CD4-positive, alpha-beta memory T cell (primary cell): ENCODE measurements at regions not wholly inside any gene's neighbourhood (a gene's known extent, or its start where the extent isn't known, plus 50 kb on each side); places are given as distances from the start of the nearest gene placed in this dataset.

Experiments used
- CTCF ChIA-PET: fragments of 350-600 bp; sonication (Branson Sonifier 250); formaldehyde crosslinking; loops from one replicate; lab custom pipeline; 2021; ENCODE audit warnings: inconsistent platforms; ENCODE audit not compliant: partially characterized antibody; lab: Charles Lee
- POLR2A ChIA-PET: fragments of 350-600 bp; sonication (Branson Sonifier 250); formaldehyde crosslinking; loops from one replicate; lab custom pipeline; 2021; ENCODE audit not compliant: partially characterized antibody; lab: Charles Lee
- DNase-seq, 5 donors: peaks; one replicate each; pipeline versions ENCODE4 v3.0.0 to v3.0.0-alpha.2; 2020 to 2022; ENCODE audit warnings: mixed read lengths in 1 of 5
- H3K27ac ChIP-seq: one replicate; pipeline ENCODE4 v1.7.0; 2013; ENCODE audit warnings: low read depth, low read length
- H3K27me3 ChIP-seq: 2 replicates; pipeline ENCODE4 v1.7.0; 2013; ENCODE audit warnings: mild to moderate bottlenecking, low read length, moderate library complexity; ENCODE audit not compliant: insufficient read depth
- H3K36me3 ChIP-seq: 2 replicates; pipeline ENCODE4 v1.7.0; 2013; ENCODE audit warnings: mild to moderate bottlenecking, low read length, moderate library complexity; ENCODE audit not compliant: insufficient read depth
- H3K4me1 ChIP-seq: 2 replicates; pipeline ENCODE4 v1.7.0; 2013; ENCODE audit warnings: mild to moderate bottlenecking, low read length, moderate library complexity; ENCODE audit not compliant: insufficient read depth
- H3K4me3 ChIP-seq, 2 donors: one replicate each; pipeline ENCODE4 v1.7.0; 2013; ENCODE audit warnings: low read length in 2 of 2, mild to moderate bottlenecking in 1 of 2
- H3K9me3 ChIP-seq, 2 donors: one replicate each; pipeline ENCODE4 v1.7.0; 2013; ENCODE audit warnings: low read length in 2 of 2, control low read depth in 1 of 2; ENCODE audit not compliant: control insufficient read depth in 1 of 2
- H3K27ac Mint-ChIP-seq, 7 donors: one replicate each; pipeline ENCODE4 v1.8.0; 2020 to 2021; ENCODE audit warnings: mixed read lengths in 7 of 7, mild to moderate bottlenecking in 6 of 7, inconsistent platforms in 3 of 7, moderate library complexity in 3 of 7
- H3K27me3 Mint-ChIP-seq, 2 donors: one replicate each; pipeline ENCODE4 v1.8.0; 2020 to 2021; ENCODE audit warnings: mixed read lengths in 2 of 2
- H3K36me3 Mint-ChIP-seq, 2 donors: one replicate each; pipeline ENCODE4 v1.8.0; 2020 to 2021; ENCODE audit warnings: mixed read lengths in 2 of 2, inconsistent platforms in 1 of 2, mild to moderate bottlenecking in 1 of 2
- H3K4me1 Mint-ChIP-seq, 4 donors: one replicate each; pipeline ENCODE4 v1.8.0; 2020 to 2021; ENCODE audit warnings: mixed read lengths in 4 of 4, mild to moderate bottlenecking in 1 of 4
- H3K4me3 Mint-ChIP-seq, 8 donors: one replicate each; pipeline ENCODE4 v1.8.0; 2020 to 2021; ENCODE audit warnings: mixed read lengths in 8 of 8, mild to moderate bottlenecking in 7 of 8, moderate library complexity in 6 of 8, inconsistent platforms in 3 of 8
- H3K9me3 Mint-ChIP-seq, 8 donors: one replicate each; pipeline ENCODE4 v1.8.0; 2020 to 2021; ENCODE audit warnings: mixed read lengths in 8 of 8, mild to moderate bottlenecking in 5 of 8, inconsistent platforms in 3 of 8, moderate library complexity in 1 of 8
- intact Hi-C: fragments of 100-400 bp; cut with micrococcal nuclease; formaldehyde crosslinking; loops from one replicate; pipeline ENCODE4 v1.15.1; 2023

DNA sequence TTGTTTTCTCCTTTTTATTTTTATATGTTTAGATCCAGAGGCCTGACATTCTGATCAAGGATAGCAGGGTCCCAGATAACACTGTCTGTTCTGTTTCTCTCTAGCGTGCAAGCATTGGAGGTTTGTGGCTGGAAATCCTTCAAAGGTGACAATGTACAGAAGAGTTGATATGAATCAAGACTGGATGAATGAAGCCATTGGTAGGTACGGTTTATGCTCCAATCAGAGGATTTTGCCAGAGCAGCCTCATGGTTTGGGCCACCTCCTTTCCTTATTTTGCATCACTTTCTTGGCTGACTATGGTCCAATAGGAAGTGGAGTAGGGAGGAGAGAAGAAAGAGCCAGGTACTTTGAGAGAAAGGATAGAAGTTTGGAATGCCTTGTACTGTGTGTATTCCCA is 484.8 kb upstream of the JAG1 start:
- H3K36me3 ChIP-seq = no peaks in the 10 kb centered on the region
- H3K4me3 Mint-ChIP-seq = no peak overlapping the region
- DNase-seq = no peak
- H3K27me3 Mint-ChIP-seq = no peaks in the 10 kb centered on the region
- H3K36me3 Mint-ChIP-seq = no peaks in the 10 kb centered on the region
- H3K27ac ChIP-seq = no peak overlapping the region
- no peak overlapping the region for H3K27ac Mint-ChIP-seq
- peaks cover 0 to 4% (median 0%) of the 10 kb centered on the region in 8 donors for H3K9me3 Mint-ChIP-seq
- H3K9me3 ChIP-seq = no peaks in the 10 kb centered on the region
- intact Hi-C loops = no loop called here
- ChIA-PET CTCF (no interaction called here), POLR2A (no interaction called here)
- no peak overlapping the region for H3K4me3 ChIP-seq
- no peaks in the 10 kb centered on the region for H3K4me1 Mint-ChIP-seq
- H3K27me3 ChIP-seq = no peaks in the 10 kb centered on the region
- no peaks in the 10 kb centered on the region for H3K4me1 ChIP-seq

DNA sequence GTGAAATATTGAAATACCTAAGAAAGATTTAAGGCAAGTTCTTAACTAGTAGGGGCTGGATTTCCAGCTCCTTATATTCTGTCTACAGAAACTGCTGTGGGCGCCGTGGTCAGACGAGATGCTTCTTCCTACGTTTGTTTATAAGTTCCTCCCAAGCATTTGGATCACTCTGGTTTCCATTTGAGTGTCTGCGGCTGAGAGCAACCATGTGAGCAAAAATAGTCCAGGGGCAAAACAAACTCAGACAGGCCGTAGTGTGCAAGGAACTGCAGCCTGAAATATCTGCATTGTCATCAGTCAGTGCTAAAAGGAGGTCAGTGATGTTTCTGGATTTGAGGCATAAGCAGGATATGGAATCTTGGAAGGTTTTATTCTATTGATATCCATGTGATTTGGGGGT is 485.9 kb upstream of the JAG1 start:
- Histone ChIP-seq H3K27ac (no peak overlapping the region), H3K36me3 (no peaks in the 10 kb centered on the region), H3K9me3 (no peaks in the 10 kb centered on the region), H3K4me1 (no peaks in the 10 kb centered on the region), H3K27me3 (no peaks in the 10 kb centered on the region), H3K4me3 (no peak overlapping the region)
- intact Hi-C loops = no loop called here
- no peak for DNase-seq
- no peaks in the 10 kb centered on the region for H3K4me1 Mint-ChIP-seq
- no peaks in the 10 kb centered on the region for H3K36me3 Mint-ChIP-seq
- no peaks in the 10 kb centered on the region for H3K27me3 Mint-ChIP-seq
- H3K9me3 Mint-ChIP-seq = peaks cover 0 to 4% (median 0%) of the 10 kb centered on the region in 8 donors
- POLR2A ChIA-PET = no interaction called here
- no peak overlapping the region for H3K27ac Mint-ChIP-seq
- CTCF ChIA-PET = no interaction called here
- H3K4me3 Mint-ChIP-seq = no peak overlapping the region

DNA sequence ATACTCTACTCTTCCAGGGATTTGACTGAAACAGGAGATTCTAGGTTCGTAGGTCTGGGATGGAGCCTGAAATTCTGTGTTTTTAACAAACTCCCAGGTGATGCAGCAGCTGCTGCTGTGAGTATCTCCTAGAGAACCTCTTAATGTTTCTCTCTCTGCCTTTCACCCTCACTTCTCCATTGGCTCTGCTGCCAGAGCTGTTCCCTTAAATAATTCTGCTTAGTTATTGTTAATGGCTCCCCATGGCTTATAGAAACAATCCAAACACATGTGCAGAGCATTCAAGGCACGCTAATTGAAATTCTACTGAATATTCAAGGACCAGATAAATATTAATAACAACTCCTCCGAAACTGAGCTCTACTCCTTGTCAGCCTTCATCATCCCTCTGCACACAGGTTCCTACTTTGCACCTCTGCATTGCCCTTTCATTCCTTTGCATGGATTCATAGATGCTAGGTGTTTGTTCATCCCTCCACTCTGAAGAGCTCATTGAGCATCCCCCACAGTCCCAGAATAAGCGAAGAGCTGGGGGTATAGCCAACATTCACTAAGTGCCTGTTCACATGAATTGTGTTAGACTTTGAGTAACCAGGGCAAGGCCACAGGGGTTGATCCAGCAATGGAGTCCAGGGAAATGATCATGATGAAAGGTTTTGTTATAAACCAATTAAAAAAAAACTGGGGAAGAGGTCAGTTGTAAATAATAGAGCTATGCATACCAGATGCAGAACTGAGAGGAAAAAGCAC is 488.4 kb upstream of the JAG1 start:
- CTCF ChIA-PET = no interaction called here
- no peak for DNase-seq

DNA sequence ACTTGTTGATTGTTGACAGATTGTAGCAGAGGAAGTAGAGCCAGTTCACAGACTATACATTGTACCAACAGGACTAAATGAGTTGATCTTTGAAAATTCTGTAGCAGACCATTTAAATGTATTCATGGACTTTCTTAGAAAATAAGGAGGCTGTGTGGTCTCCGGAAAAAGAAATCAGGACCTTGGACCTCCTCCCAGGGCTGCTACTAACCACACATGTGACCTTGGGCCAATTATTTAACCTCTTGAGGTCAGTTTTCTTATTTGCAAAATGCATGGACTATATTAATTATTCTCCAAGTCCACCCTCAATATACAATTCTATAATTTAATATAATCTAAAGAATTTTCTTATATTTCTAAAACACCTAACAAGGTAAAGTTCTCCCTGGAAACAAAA is 492.0 kb upstream of the JAG1 start:
- no peaks in the 10 kb centered on the region for H3K9me3 ChIP-seq
- CTCF ChIA-PET = no interaction called here
- Mint-ChIP-seq H3K27me3 (no peaks in the 10 kb centered on the region), H3K4me1 (no peaks in the 10 kb centered on the region), H3K9me3 (peaks cover 0 to 4% (median 0%) of the 10 kb centered on the region in 8 donors), H3K4me3 (no peak overlapping the region), H3K36me3 (no peaks in the 10 kb centered on the region), H3K27ac (no peak overlapping the region)
- DNase-seq = no peak
- no peaks in the 10 kb centered on the region for H3K4me1 ChIP-seq
- H3K27me3 ChIP-seq = no peaks in the 10 kb centered on the region
- intact Hi-C loops = no loop called here
- H3K36me3 ChIP-seq = no peaks in the 10 kb centered on the region
- no peak overlapping the region for H3K27ac ChIP-seq
- POLR2A ChIA-PET = no interaction called here
- no peak overlapping the region for H3K4me3 ChIP-seq

More for the DNA sequence above, 488.4 kb upstream of the JAG1 start:
- Histone ChIP-seq H3K36me3 (no peaks in the 10 kb centered on the region), H3K4me3 (no peak overlapping the region), H3K9me3 (no peaks in the 10 kb centered on the region), H3K27ac (no peak overlapping the region), H3K4me1 (no peaks in the 10 kb centered on the region), H3K27me3 (no peaks in the 10 kb centered on the region)
- H3K4me3 Mint-ChIP-seq = no peak overlapping the region
- POLR2A ChIA-PET = no interaction called here
- H3K36me3 Mint-ChIP-seq = no peaks in the 10 kb centered on the region
- peaks cover 0 to 4% (median 0%) of the 10 kb centered on the region in 8 donors for H3K9me3 Mint-ChIP-seq
- intact Hi-C loops = no loop called here
- no peaks in the 10 kb centered on the region for H3K27me3 Mint-ChIP-seq
- no peak overlapping the region for H3K27ac Mint-ChIP-seq
- no peaks in the 10 kb centered on the region for H3K4me1 Mint-ChIP-seq

DNA sequence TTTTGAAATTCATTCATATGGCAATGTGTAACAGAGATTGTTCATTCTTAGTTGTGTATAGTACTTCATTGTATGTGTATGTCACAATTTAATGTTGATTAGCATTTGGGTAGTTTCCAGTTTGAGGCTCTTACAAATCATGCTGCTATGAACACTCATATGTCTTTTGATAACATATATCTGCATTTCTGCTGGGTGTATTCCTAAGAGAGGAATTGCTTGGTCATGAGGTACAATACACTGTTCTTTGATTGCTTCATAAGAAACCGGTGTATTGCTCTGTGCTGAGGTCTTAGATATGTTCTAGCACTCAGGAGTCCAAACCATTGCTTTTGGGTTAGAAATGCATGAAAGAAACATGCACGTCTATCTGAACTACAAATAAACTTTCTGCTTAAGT is 492.9 kb upstream of the JAG1 start:
- no peaks in the 10 kb centered on the region for H3K36me3 Mint-ChIP-seq
- no peak for DNase-seq
- POLR2A ChIA-PET = no interaction called here

DNA sequence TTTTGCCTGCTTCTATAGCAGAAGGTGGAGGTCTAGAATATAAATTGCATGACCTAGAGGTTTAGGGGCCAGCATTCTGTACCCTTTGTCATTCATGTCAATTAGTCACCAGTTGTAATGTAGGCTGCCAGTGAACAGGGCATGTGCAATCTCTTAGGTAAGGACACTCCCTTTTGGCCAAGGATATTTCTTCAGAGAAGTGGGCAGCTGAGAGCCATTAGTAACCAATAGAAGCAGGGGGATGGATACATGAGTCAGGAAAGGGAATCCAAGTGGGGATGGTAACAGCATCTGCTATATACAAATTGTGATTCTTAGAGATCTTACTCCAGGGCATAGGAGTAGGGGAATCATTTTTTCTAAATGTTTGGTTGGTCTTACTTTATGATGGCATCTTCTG is 494.2 kb upstream of the JAG1 start:
- no peaks in the 10 kb centered on the region for H3K4me1 ChIP-seq
- ChIA-PET CTCF (no interaction called here), POLR2A (no interaction called here)
- intact Hi-C loops = no loop called here
- no peaks in the 10 kb centered on the region for H3K9me3 ChIP-seq
- Mint-ChIP-seq H3K4me3 (no peak overlapping the region), H3K36me3 (no peaks in the 10 kb centered on the region), H3K9me3 (no peaks in the 10 kb centered on the region), H3K27ac (no peak overlapping the region), H3K27me3 (no peaks in the 10 kb centered on the region), H3K4me1 (no peaks in the 10 kb centered on the region)
- no peaks in the 10 kb centered on the region for H3K36me3 ChIP-seq
- no peaks in the 10 kb centered on the region for H3K27me3 ChIP-seq
- H3K4me3 ChIP-seq = no peak overlapping the region
- DNase-seq = no peak
- H3K27ac ChIP-seq = no peak overlapping the region

More for the DNA sequence above, 492.9 kb upstream of the JAG1 start:
- Mint-ChIP-seq H3K4me1 (no peaks in the 10 kb centered on the region), H3K9me3 (peaks cover 0 to 4% (median 0%) of the 10 kb centered on the region in 8 donors), H3K27me3 (no peaks in the 10 kb centered on the region), H3K4me3 (no peak overlapping the region), H3K27ac (no peak overlapping the region)
- no peak overlapping the region for H3K27ac ChIP-seq
- H3K9me3 ChIP-seq = no peaks in the 10 kb centered on the region
- no peak overlapping the region for H3K4me3 ChIP-seq
- no peaks in the 10 kb centered on the region for H3K4me1 ChIP-seq
- intact Hi-C loops = no loop called here
- no peaks in the 10 kb centered on the region for H3K36me3 ChIP-seq
- no peaks in the 10 kb centered on the region for H3K27me3 ChIP-seq
- CTCF ChIA-PET = no interaction called here

DNA sequence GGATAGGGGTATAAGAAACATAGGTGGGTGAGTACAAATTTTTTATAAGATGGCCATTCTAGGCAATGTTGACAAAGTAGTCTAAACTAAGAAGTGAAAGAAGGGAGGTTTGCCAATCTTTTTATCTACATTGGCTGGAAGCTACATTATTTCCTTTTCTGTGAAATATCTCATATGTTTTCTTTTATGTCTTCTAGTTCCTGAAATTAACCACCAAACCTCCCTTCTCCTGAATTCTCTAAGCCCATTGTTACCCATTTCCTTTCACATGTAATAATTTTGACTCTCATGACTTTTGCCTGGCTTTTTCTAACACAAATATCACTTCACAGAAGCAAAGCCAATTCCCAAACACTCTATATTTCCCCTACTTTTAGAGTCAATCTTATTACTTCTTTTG is 496.2 kb upstream of the JAG1 start:
- no peak for DNase-seq
- H3K36me3 ChIP-seq = no peaks in the 10 kb centered on the region
- intact Hi-C loops = no loop called here
- CTCF ChIA-PET = no interaction called here
- POLR2A ChIA-PET = no interaction called here
- H3K4me1 ChIP-seq = no peaks in the 10 kb centered on the region
- Mint-ChIP-seq H3K36me3 (no peaks in the 10 kb centered on the region), H3K27me3 (no peaks in the 10 kb centered on the region), H3K27ac (no peak overlapping the region), H3K4me3 (no peak overlapping the region), H3K9me3 (peaks cover 0 to 3% (median 0%) of the 10 kb centered on the region in 8 donors), H3K4me1 (no peaks in the 10 kb centered on the region)
- H3K27ac ChIP-seq = no peak overlapping the region
- H3K4me3 ChIP-seq = no peak overlapping the region
- no peaks in the 10 kb centered on the region for H3K27me3 ChIP-seq
- no peaks in the 10 kb centered on the region for H3K9me3 ChIP-seq
